ENCODE measurements at regions not wholly inside any gene's neighbourhood (a gene's known extent, or its start where the extent isn't known, plus 50 kb on each side); places are given as distances from the start of the nearest gene placed in this dataset.

DNA sequence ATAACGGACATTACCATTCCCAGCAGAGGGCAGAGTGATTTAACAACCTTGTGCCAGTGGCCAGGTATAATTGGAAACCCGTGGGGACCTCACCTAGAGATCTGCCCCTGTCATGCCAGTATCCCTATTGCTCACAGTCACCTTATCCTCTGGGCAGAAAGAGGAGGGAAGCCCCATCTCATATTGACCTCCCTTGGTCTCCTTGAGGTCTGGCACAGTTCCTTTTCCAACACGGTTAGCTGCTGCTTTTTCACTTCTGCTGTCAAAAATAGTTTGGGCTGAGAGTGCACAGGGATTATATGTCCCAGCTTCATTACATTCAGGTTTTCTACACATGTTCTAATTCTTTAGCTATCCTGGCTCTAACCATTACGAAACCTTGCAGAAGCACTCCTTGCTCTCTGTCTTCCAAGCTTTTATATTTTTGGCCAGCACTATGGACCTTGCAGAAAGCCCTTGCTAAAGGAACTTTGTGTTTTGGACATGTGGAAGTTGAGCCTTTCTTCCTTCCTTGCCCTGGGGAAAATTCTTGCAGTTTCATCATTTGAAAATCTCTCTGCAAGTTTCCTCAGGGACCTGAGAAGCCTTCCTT, 111.7 kb upstream of the MIS18BP1 start:
- Histone ChIP-seq H3K9ac (ENCODE audit: low read depth, low read length) (no peak overlapping the region), H3K9me3 (ENCODE audit: insufficient read depth, low read length, severe bottlenecking) (no peaks in the 10 kb centered on the region), H4K20me1 (ENCODE audit: insufficient read depth, low read length) (no peaks in the 10 kb centered on the region), H3K79me2 (ENCODE audit: insufficient read depth, low read length) (no peaks in the 10 kb centered on the region), H3K27ac (ENCODE audit: low read length) (no peak overlapping the region), H3K4me3 (ENCODE audit: low read depth in 1 of 2, low read length in 2 of 2) (no peak overlapping the region), H3K4me1 (ENCODE audit: insufficient read depth, low read length) (no peaks in the 10 kb centered on the region), H2AFZ (ENCODE audit: low read depth, low read length) (no peak overlapping the region), H3K36me3 (ENCODE audit: insufficient read depth, low read length) (no peaks in the 10 kb centered on the region), H3K4me2 (ENCODE audit: insufficient read depth, low read length) (no peak overlapping the region), H3K27me3 (ENCODE audit: insufficient read depth, low read length, poor library complexity) (no peaks in the 10 kb centered on the region)
- no peak for DNase-seq
- TF ChIP-seq, protein P1, sequence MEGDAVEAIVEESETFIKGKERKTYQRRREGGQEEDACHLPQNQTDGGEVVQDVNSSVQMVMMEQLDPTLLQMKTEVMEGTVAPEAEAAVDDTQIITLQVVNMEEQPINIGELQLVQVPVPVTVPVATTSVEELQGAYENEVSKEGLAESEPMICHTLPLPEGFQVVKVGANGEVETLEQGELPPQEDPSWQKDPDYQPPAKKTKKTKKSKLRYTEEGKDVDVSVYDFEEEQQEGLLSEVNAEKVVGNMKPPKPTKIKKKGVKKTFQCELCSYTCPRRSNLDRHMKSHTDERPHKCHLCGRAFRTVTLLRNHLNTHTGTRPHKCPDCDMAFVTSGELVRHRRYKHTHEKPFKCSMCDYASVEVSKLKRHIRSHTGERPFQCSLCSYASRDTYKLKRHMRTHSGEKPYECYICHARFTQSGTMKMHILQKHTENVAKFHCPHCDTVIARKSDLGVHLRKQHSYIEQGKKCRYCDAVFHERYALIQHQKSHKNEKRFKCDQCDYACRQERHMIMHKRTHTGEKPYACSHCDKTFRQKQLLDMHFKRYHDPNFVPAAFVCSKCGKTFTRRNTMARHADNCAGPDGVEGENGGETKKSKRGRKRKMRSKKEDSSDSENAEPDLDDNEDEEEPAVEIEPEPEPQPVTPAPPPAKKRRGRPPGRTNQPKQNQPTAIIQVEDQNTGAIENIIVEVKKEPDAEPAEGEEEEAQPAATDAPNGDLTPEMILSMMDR (IDR thresholded peaks at IDR 0.05; ENCODE audit: borderline replicate concordance, extremely low read depth, low read length, poor library complexity, severe bottlenecking), result no peak
- no peak for TF ChIP-seq EZH2 (IDR thresholded peaks at IDR 0.05; ENCODE audit: borderline replicate concordance, low read depth, low read length, severe bottlenecking)
- ATAC-seq (ENCODE audit: insufficient read depth, low read depth), result no peak

GRCh38 chr14:45362505-45362904, 109.5 kb upstream of the MIS18BP1 start:
- no peaks in the 10 kb centered on the region for H3K9me3 ChIP-seq (ENCODE audit: insufficient read depth, low read length, severe bottlenecking)
- H3K27ac ChIP-seq (ENCODE audit: low read length), result no peak overlapping the region
- H2AFZ ChIP-seq (ENCODE audit: low read depth, low read length), result no peak overlapping the region
- no peaks in the 10 kb centered on the region for H3K27me3 ChIP-seq (ENCODE audit: insufficient read depth, low read length, poor library complexity)
- no peak for DNase-seq
- H3K4me3 ChIP-seq (ENCODE audit: low read depth in 1 of 2, low read length in 2 of 2), result no peak overlapping the region
- H3K36me3 ChIP-seq (ENCODE audit: insufficient read depth, low read length), result no peaks in the 10 kb centered on the region
- ATAC-seq (ENCODE audit: insufficient read depth, low read depth), result no peak
- no peak overlapping the region for H3K4me2 ChIP-seq (ENCODE audit: insufficient read depth, low read length)
- TF ChIP-seq, protein P1 (IDR thresholded peaks at IDR 0.05; ENCODE audit: borderline replicate concordance, extremely low read depth, low read length, poor library complexity, severe bottlenecking), result no peak
- TF ChIP-seq EZH2 (IDR thresholded peaks at IDR 0.05; ENCODE audit: borderline replicate concordance, low read depth, low read length, severe bottlenecking), result no peak
- H4K20me1 ChIP-seq (ENCODE audit: insufficient read depth, low read length), result no peaks in the 10 kb centered on the region
- no peaks in the 10 kb centered on the region for H3K79me2 ChIP-seq (ENCODE audit: insufficient read depth, low read length)
- no peak overlapping the region for H3K9ac ChIP-seq (ENCODE audit: low read depth, low read length)
- no peaks in the 10 kb centered on the region for H3K4me1 ChIP-seq (ENCODE audit: insufficient read depth, low read length)

DNA sequence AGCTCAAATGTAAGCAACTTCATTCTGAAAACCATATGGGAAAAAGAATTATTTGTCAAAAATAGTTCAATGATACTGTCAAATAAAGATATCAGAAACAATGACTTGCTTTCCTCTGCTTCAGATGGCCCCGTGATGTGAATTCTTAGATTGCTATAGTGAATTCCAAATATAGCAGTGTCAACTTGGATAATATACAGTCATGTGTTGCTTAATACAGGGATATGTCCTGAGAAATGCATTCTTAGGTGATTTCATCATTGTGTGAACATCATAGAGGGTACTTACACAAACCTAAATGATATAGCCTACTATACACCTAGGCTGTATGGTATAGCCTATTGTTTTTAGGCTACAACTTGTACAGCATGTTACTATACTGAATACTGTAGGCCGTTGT, 108.7 kb upstream of the MIS18BP1 start:
- no peak overlapping the region for H2AFZ ChIP-seq (ENCODE audit: low read depth, low read length)
- no peaks in the 10 kb centered on the region for H3K9me3 ChIP-seq (ENCODE audit: insufficient read depth, low read length, severe bottlenecking)
- H4K20me1 ChIP-seq (ENCODE audit: insufficient read depth, low read length), result no peaks in the 10 kb centered on the region
- no peak overlapping the region for H3K27ac ChIP-seq (ENCODE audit: low read length)
- ATAC-seq (ENCODE audit: insufficient read depth, low read depth), result no peak
- TF ChIP-seq, protein P1 (IDR thresholded peaks at IDR 0.05; ENCODE audit: borderline replicate concordance, extremely low read depth, low read length, poor library complexity, severe bottlenecking), result no peak
- no peak for DNase-seq
- H3K4me1 ChIP-seq (ENCODE audit: insufficient read depth, low read length), result no peaks in the 10 kb centered on the region
- H3K4me3 ChIP-seq (ENCODE audit: low read depth in 1 of 2, low read length in 2 of 2), result no peak overlapping the region
- H3K36me3 ChIP-seq (ENCODE audit: insufficient read depth, low read length), result no peaks in the 10 kb centered on the region
- no peak overlapping the region for H3K4me2 ChIP-seq (ENCODE audit: insufficient read depth, low read length)
- no peaks in the 10 kb centered on the region for H3K27me3 ChIP-seq (ENCODE audit: insufficient read depth, low read length, poor library complexity)
- no peak overlapping the region for H3K9ac ChIP-seq (ENCODE audit: low read depth, low read length)
- no peaks in the 10 kb centered on the region for H3K79me2 ChIP-seq (ENCODE audit: insufficient read depth, low read length)

- Histone ChIP-seq H3K4me2 (ENCODE audit: insufficient read depth, low read length) (no peak overlapping the region), H3K9ac (ENCODE audit: low read depth, low read length) (no peak overlapping the region), H3K27ac (ENCODE audit: low read length) (no peak overlapping the region), H4K20me1 (ENCODE audit: insufficient read depth, low read length) (no peaks in the 10 kb centered on the region), H2AFZ (ENCODE audit: low read depth, low read length) (no peak overlapping the region), H3K4me1 (ENCODE audit: insufficient read depth, low read length) (no peaks in the 10 kb centered on the region), H3K27me3 (ENCODE audit: insufficient read depth, low read length, poor library complexity) (no peaks in the 10 kb centered on the region), H3K9me3 (ENCODE audit: insufficient read depth, low read length, severe bottlenecking) (no peaks in the 10 kb centered on the region), H3K4me3 (ENCODE audit: low read depth in 1 of 2, low read length in 2 of 2) (no peak overlapping the region), H3K79me2 (ENCODE audit: insufficient read depth, low read length) (no peaks in the 10 kb centered on the region), H3K36me3 (ENCODE audit: insufficient read depth, low read length) (no peaks in the 10 kb centered on the region)
- TF ChIP-seq, protein P1 (IDR thresholded peaks at IDR 0.05; ENCODE audit: borderline replicate concordance, extremely low read depth, low read length, poor library complexity, severe bottlenecking), result no peak
- no peak for TF ChIP-seq EZH2 (IDR thresholded peaks at IDR 0.05; ENCODE audit: borderline replicate concordance, low read depth, low read length, severe bottlenecking)
- DNase-seq (no peak), ATAC-seq (ENCODE audit: insufficient read depth, low read depth) (no peak)
Observed at GRCh38 chr14:45359746-45360145, 106.7 kb upstream of the MIS18BP1 start.
